ENCODE measurements at regions not wholly inside any gene's neighbourhood (a gene's known extent, or its start where the extent isn't known, plus 50 kb on each side); places are given as distances from the start of the nearest gene placed in this dataset.

DNA sequence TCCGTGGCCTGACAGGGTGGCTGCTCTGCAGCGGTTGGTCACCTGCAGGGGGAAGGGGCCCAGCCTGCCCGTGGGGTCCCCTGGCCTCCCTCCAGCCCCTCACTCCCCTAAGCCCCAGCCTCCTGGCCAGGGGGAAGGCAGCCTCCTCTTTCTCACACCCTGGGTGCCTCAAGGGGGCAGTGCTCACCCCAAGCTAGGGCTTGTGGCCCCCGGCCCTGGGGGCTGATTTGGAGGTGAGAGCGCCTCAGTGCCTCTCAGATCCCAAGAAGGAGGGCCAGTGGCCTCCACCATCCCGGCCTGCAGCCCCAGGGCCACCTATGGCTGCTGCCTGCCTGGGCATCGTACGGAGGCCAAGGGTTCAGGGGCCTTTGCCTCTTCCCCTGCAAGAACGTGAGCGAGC lies 66.4 kb upstream of the TTC34 start:
- Histone ChIP-seq H3K36me3 (ENCODE audit: insufficient read depth, low read depth, low read length) (no peaks in the 10 kb centered on the region), H3K27me3 (ENCODE audit: insufficient read depth, low read length) (no peaks in the 10 kb centered on the region), H3K4me1 (ENCODE audit: insufficient read depth, low read length) (no peaks in the 10 kb centered on the region), H3K27ac (ENCODE audit: low read length) (no peak overlapping the region), H3K9ac (ENCODE audit: low read depth, low read length) (no peak overlapping the region), H3K9me3 (ENCODE audit: insufficient read depth, low read depth, low read length) (peaks cover 16% of the 10 kb centered on the region), H3K4me3 (ENCODE audit: low read length) (no peak overlapping the region)

DNA sequence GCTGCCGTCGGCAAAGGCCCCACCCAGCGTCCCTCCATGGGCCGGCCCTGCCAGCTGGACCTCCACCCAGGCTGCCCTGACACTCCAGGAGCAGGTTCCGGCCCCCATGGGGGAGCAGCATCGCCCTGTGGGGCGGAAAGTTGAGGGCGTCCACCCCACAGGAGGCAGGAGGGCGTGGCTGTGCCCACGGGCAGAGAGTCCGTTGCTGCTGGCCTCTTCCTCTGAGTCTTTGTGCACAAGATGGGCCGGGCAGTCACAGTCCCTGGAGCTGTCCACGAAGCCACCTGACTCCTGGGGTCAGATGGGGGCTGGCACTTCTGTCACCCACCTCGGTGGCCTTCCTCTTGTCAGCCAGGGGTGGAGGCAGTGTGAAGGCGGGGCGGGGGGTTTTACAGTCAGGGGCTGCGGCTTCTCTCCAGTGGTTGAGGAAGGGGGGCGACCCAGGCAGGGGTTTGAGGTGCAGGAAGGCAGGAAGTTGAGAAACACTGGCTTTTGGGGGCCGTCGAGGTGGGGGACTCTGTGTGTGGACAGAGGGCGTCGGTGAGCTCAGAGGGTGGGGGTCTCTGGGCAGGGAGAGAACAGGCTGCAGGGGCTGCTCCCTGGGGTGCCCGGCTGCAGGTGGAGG lies 67.2 kb upstream of the TTC34 start:
- no peaks in the 10 kb centered on the region for H3K36me3 ChIP-seq (ENCODE audit: insufficient read depth, low read depth, low read length)
- no peaks in the 10 kb centered on the region for H3K4me1 ChIP-seq (ENCODE audit: insufficient read depth, low read length)
- H3K27me3 ChIP-seq (ENCODE audit: insufficient read depth, low read length): no peaks in the 10 kb centered on the region
- H3K27ac ChIP-seq (ENCODE audit: low read length): no peak overlapping the region
- H3K9me3 ChIP-seq (ENCODE audit: insufficient read depth, low read depth, low read length): peaks cover 16% of the 10 kb centered on the region
- H3K4me3 ChIP-seq (ENCODE audit: low read length): no peak overlapping the region
- no peak overlapping the region for H3K9ac ChIP-seq (ENCODE audit: low read depth, low read length)

DNA sequence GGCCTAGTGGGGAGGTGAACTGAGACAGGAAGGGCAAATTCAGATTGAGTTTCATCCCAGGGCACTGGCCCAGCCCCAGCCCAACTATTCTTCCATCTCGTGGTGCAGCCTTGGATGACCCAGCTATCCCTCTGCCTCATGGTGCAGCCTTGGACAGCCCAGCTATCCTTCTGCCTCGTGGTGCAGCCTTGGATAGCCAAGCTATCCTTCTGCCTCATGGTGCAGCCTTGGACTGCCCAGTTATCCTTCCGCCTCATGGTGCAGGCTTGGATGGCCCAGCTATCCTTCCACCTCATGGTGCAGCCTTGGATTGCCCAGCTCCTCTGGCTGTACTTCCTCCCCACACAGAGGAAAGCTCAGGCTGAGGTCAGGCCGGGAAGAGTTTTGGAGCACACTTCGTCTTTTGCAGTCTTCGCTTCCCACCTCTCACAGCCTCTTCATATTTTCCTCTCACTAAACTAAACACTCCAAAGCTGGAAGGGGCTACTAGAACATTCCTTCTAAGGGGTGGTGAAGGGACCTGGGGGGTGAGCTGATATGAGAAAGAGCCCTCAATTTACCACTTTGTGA lies 69.8 kb upstream of the TTC34 start:
- Histone ChIP-seq H3K27me3 (ENCODE audit: insufficient read depth, low read length) (no peaks in the 10 kb centered on the region), H3K27ac (ENCODE audit: low read length) (no peak overlapping the region), H3K4me3 (ENCODE audit: low read length) (no peak overlapping the region), H3K9ac (ENCODE audit: low read depth, low read length) (no peak overlapping the region), H3K36me3 (ENCODE audit: insufficient read depth, low read depth, low read length) (no peaks in the 10 kb centered on the region), H3K4me1 (ENCODE audit: insufficient read depth, low read length) (no peaks in the 10 kb centered on the region), H3K9me3 (ENCODE audit: insufficient read depth, low read depth, low read length) (peaks cover 16% of the 10 kb centered on the region)

DNA sequence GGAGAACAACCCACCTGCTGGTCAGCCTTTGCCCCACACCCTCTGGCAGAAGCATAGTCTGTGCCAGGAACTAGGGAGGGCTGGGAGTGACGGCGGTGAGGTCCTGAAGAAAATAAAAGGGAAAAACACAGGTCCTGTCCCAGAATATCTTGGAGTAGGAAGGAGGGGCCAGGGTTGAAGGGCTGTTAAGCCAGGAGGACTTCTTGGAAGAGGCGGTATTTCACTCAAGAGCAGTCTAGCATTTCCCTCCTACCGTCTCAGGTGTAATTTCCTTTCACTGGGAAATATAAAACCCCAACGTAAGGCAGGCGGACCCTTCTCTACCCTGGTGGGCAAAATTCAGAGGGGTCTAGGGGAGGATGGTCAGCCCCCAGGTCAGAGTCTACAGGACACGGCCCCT lies 72.7 kb upstream of the TTC34 start:
- H3K27me3 ChIP-seq (ENCODE audit: insufficient read depth, low read length): no peaks in the 10 kb centered on the region
- no peak overlapping the region for H3K4me3 ChIP-seq (ENCODE audit: low read length)
- no peak overlapping the region for H3K9ac ChIP-seq (ENCODE audit: low read depth, low read length)
- H3K9me3 ChIP-seq (ENCODE audit: insufficient read depth, low read depth, low read length): peaks cover 16% of the 10 kb centered on the region
- no peaks in the 10 kb centered on the region for H3K36me3 ChIP-seq (ENCODE audit: insufficient read depth, low read depth, low read length)
- no peaks in the 10 kb centered on the region for H3K4me1 ChIP-seq (ENCODE audit: insufficient read depth, low read length)
- H3K27ac ChIP-seq (ENCODE audit: low read length): no peak overlapping the region

DNA sequence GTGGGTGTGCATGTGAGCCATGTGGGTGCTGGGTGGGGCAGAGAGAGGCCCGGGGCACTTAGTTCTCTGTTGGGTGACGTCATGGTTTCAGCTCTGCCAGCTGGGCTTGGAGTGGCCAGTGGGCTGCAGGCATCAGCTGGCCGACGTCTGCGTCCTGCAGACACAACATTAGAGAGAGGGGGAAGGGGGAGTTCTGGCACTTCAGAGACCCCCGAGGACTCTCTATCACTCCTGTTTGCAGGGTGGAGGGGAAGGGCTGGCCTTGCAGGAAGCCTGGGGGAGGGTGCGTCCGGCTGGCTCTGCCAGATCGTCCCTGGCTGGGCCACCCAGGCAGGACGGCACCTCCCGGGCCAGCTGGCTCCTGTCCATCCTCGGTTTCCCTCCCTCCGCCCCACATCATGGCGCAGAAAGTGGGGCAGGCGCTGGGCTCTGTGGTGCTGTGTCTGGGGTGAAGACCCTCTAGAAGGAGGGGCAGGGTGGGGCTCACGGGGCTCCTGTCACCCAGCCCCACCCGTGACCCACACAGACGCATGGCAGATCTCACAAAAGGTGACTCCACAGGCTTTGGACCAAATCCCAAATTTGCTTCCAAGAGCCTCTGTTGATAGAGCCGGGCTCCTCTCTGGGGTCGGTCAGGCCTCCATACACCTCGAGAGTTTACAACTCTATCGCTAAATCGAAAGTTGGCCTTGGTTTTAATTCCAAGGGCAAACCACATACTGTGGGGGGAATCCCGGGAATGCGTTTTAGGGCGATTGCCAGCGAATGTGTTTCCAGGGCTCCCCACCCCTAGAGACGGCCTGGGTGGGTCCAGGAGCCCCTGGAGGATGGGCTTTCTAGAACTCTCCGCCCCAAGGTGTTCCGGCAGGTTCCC lies 73.4 kb upstream of the TTC34 start:
- Histone ChIP-seq H3K9me3 (ENCODE audit: insufficient read depth, low read depth, low read length) (peaks cover 16% of the 10 kb centered on the region), H3K9ac (ENCODE audit: low read depth, low read length) (no peak overlapping the region), H3K4me1 (ENCODE audit: insufficient read depth, low read length) (no peaks in the 10 kb centered on the region), H3K4me3 (ENCODE audit: low read length) (no peak overlapping the region), H3K27me3 (ENCODE audit: insufficient read depth, low read length) (no peaks in the 10 kb centered on the region), H3K27ac (ENCODE audit: low read length) (no peak overlapping the region), H3K36me3 (ENCODE audit: insufficient read depth, low read depth, low read length) (no peaks in the 10 kb centered on the region)

DNA sequence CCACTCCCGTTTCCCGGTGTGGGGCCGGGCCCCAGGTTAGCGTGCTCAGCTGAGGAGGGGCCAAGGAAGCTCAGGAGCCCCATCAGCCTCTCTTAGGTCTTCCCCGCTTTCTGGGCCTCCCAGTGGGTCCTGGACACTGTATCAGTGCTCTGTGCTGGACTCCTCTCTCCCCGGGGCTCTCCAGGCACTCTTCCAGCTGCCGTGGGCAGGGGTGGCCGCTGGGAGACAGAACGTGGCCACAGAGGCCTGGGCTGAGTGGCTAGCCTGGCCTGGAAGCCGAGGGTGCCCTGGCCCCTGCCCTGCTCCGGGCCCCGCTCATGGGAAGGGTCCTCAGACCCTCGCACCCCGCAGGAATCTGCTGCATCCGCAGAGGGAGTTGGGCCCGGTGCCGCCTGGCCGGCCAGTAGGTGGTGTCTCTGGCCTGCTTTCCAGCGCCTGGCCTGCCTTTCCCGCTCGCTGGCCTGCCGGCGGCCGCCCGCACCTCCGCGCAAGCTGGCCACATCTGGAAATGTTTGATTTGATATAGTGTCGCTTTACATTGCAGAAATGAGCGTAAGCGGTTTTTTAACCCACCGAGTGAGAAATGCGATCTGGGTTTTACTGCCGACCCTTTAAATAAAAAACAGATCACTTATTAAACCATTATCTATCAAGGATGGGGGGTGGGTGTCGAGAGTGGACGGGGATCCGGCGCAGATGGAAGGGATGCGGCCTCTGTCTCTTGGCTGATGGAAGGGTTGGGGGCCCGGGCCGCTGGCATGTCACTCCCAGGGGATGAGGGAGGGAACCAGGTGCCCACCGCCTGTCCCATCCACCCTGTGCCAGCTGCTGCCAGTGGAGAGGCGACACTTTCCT lies 74.4 kb upstream of the TTC34 start:
- H3K9me3 ChIP-seq (ENCODE audit: insufficient read depth, low read depth, low read length): peaks cover 13% of the 10 kb centered on the region
- H3K27ac ChIP-seq (ENCODE audit: low read length): no peak overlapping the region
- H3K36me3 ChIP-seq (ENCODE audit: insufficient read depth, low read depth, low read length): no peaks in the 10 kb centered on the region
- no peaks in the 10 kb centered on the region for H3K4me1 ChIP-seq (ENCODE audit: insufficient read depth, low read length)
- H3K9ac ChIP-seq (ENCODE audit: low read depth, low read length): no peak overlapping the region
- H3K4me3 ChIP-seq (ENCODE audit: low read length): no peak overlapping the region
- no peaks in the 10 kb centered on the region for H3K27me3 ChIP-seq (ENCODE audit: insufficient read depth, low read length)

DNA sequence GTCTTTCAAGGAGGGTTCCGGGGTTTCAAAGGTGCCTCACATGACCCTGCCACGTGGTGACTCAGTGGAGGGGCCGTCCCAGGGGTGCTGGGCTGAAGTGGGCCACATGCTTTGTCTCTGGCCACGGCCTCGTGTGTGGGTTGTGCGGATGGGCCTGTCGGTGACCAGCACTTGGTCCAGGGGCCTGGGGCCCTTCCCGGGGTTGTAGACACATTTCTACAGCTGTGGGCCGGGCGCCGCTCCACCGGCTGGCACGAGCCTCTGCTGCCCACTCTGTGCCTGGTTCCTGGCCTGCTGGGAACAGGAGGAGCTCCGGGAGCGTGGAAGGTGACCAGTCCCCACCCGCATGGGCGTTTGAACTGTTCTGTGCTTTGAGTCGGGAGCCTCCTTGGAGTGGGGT lies 75.4 kb upstream of the TTC34 start:
- Histone ChIP-seq H3K9me3 (ENCODE audit: insufficient read depth, low read depth, low read length) (peaks cover 3% of the 10 kb centered on the region; the same call in 1 of the 2 replicates), H3K27me3 (ENCODE audit: insufficient read depth, low read length) (no peaks in the 10 kb centered on the region), H3K36me3 (ENCODE audit: insufficient read depth, low read depth, low read length) (no peaks in the 10 kb centered on the region), H3K4me3 (ENCODE audit: low read length) (no peak overlapping the region), H3K9ac (ENCODE audit: low read depth, low read length) (no peak overlapping the region), H3K4me1 (ENCODE audit: insufficient read depth, low read length) (no peaks in the 10 kb centered on the region), H3K27ac (ENCODE audit: low read length) (no peak overlapping the region)

DNA sequence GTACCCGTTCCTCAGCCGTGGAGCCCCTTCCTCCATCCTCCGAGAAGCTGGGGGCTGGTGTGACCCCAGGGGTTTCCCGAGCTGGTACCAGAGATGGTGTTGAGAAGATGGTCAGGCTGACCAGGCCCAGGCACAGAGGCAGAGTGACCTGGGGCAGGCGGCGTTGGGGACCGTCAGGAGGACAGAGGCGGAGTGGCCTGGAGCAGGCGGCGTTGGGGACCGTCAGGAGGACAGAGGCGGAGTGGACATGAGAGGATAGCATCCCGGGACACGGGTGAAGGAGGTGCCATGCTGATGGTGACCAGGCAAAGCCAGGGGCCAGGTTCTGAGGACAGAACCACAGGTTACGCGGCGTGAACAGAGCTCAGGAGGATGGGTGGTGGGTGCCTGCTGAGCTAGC lies 75.9 kb upstream of the TTC34 start:
- no peaks in the 10 kb centered on the region for H3K9me3 ChIP-seq (ENCODE audit: insufficient read depth, low read depth, low read length)

DNA sequence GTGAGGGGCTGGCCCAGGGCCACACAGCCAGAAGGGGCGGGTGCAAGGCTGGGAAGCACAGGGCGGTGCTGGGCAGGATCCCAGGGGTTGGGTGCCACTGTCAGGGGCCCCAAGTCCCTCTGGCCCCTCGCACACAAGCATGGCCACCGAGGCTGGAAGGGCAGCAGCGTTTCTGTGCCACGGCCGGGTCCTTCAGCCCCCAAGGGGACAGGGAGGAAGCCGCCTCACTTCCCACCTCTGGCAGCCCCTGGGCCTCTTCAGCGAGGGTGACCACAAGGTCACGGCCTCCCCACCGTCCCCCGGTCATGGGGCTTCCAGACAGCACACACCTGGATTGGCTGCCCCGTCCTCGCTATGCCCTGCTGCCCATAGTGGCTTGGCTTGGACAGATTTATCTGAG lies 77.1 kb upstream of the TTC34 start:
- Histone ChIP-seq H3K9ac (ENCODE audit: low read depth, low read length) (no peak overlapping the region), H3K27ac (ENCODE audit: low read length) (no peak overlapping the region), H3K4me3 (ENCODE audit: low read length) (no peak overlapping the region), H3K4me1 (ENCODE audit: insufficient read depth, low read length) (no peaks in the 10 kb centered on the region), H3K36me3 (ENCODE audit: insufficient read depth, low read depth, low read length) (no peaks in the 10 kb centered on the region), H3K27me3 (ENCODE audit: insufficient read depth, low read length) (no peaks in the 10 kb centered on the region), H3K9me3 (ENCODE audit: insufficient read depth, low read depth, low read length) (no peaks in the 10 kb centered on the region)

More for the DNA sequence above, 75.9 kb upstream of the TTC34 start:
- no peaks in the 10 kb centered on the region for H3K4me1 ChIP-seq (ENCODE audit: insufficient read depth, low read length)
- no peak overlapping the region for H3K4me3 ChIP-seq (ENCODE audit: low read length)
- H3K27me3 ChIP-seq (ENCODE audit: insufficient read depth, low read length): no peaks in the 10 kb centered on the region
- H3K9ac ChIP-seq (ENCODE audit: low read depth, low read length): no peak overlapping the region
- H3K36me3 ChIP-seq (ENCODE audit: insufficient read depth, low read depth, low read length): no peaks in the 10 kb centered on the region
- H3K27ac ChIP-seq (ENCODE audit: low read length): no peak overlapping the region

DNA sequence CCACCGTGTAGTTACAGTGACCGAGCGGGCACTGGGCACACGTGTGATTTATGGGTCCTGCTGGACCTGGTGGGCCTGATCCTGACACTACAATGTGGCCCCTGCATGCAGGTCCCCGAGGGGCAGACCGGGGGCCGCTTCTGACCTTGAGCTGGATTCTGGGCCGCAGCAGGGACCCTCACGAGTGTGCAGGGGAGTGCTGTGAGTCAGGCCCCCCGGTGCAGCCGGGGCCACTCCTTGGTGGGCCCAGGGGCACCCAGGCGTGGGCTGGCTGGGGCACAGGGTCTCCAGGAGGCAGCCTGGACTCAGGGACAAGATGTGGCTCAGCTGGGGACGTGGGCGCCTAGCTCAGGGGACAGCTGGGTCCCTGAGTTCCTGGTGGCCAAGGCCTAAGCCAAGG lies 77.5 kb upstream of the TTC34 start:
- no peak overlapping the region for H3K4me3 ChIP-seq (ENCODE audit: low read length)
- H3K27me3 ChIP-seq (ENCODE audit: insufficient read depth, low read length): no peaks in the 10 kb centered on the region
- no peaks in the 10 kb centered on the region for H3K9me3 ChIP-seq (ENCODE audit: insufficient read depth, low read depth, low read length)
- no peaks in the 10 kb centered on the region for H3K36me3 ChIP-seq (ENCODE audit: insufficient read depth, low read depth, low read length)
- H3K4me1 ChIP-seq (ENCODE audit: insufficient read depth, low read length): no peaks in the 10 kb centered on the region
- H3K27ac ChIP-seq (ENCODE audit: low read length): no peak overlapping the region
- no peak overlapping the region for H3K9ac ChIP-seq (ENCODE audit: low read depth, low read length)

DNA sequence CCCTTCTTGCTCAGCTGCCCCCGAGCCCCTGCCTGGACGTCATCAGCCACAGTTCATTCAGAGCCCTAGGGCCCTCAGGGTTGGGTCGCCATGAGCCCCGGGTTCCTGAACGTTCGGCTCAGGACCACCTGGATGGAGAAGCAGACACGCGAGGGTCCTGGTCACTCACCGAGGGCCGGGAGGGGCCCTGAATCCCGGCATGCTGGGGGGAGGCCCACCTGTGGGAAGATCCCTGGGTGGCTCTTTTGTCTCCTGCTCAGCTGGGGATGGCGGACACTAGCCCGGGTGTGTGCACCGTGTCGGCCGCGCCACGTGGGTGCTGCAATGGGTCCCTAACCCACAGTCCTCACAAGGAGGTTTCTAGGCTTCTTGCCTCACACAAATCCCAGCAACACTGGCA lies 78.1 kb upstream of the TTC34 start:
- Histone ChIP-seq H3K4me1 (ENCODE audit: insufficient read depth, low read length) (no peaks in the 10 kb centered on the region), H3K27ac (ENCODE audit: low read length) (no peak overlapping the region), H3K36me3 (ENCODE audit: insufficient read depth, low read depth, low read length) (no peaks in the 10 kb centered on the region), H3K9me3 (ENCODE audit: insufficient read depth, low read depth, low read length) (no peaks in the 10 kb centered on the region), H3K4me3 (ENCODE audit: low read length) (no peak overlapping the region), H3K27me3 (ENCODE audit: insufficient read depth, low read length) (no peaks in the 10 kb centered on the region), H3K9ac (ENCODE audit: low read depth, low read length) (no peak overlapping the region)
